H9 (cell line): ENCODE measurements at regions not wholly inside any gene's neighbourhood (a gene's known extent, or its start where the extent isn't known, plus 50 kb on each side); places are given as distances from the start of the nearest gene placed in this dataset.

ENCODE experiments used
- DNase-seq: peaks from one replicate; pipeline ENCODE4 v3.0.0-alpha.2; 2017
- H2AFZ ChIP-seq: one replicate; pipeline ENCODE4 v1.6.1; 2013; ENCODE audit warnings: mild to moderate bottlenecking, low read length, control low read depth, moderate library complexity
- H2AK5ac ChIP-seq: 2 replicates; pipeline ENCODE4 v1.6.1; 2013; ENCODE audit warnings: low read length, control low read depth, mixed read lengths; ENCODE audit not compliant: insufficient read length
- H2BK120ac ChIP-seq: one replicate; pipeline ENCODE4 v1.6.1; 2013; ENCODE audit warnings: low read depth, mild to moderate bottlenecking, low read length, control low read depth, inconsistent platforms; ENCODE audit not compliant: poor library complexity, severe bottlenecking
- H2BK12ac ChIP-seq: 2 replicates; pipeline ENCODE4 v1.6.1; 2013; ENCODE audit warnings: low read length, control low read depth, mixed read lengths, low read depth; ENCODE audit not compliant: insufficient read length
- H2BK15ac ChIP-seq: 2 replicates; pipeline ENCODE4 v1.6.1; 2013; ENCODE audit warnings: low read depth, low read length, control low read depth
- H2BK20ac ChIP-seq: one replicate; pipeline ENCODE4 v1.6.1; 2013; ENCODE audit warnings: low read depth, mild to moderate bottlenecking, low read length, control low read depth, inconsistent platforms; ENCODE audit not compliant: poor library complexity, severe bottlenecking
- H2BK5ac ChIP-seq: 2 replicates; pipeline ENCODE4 v1.6.1; 2013; ENCODE audit warnings: low read length, control low read depth, mixed read lengths; ENCODE audit not compliant: insufficient read length
- H3K14ac ChIP-seq: 2 replicates; pipeline ENCODE4 v1.6.1; 2013; ENCODE audit warnings: low read length, control low read depth; ENCODE audit not compliant: insufficient read depth
- H3K18ac ChIP-seq: 2 replicates; pipeline ENCODE4 v1.6.1; 2013; ENCODE audit warnings: low read depth, mild to moderate bottlenecking, mixed read lengths, low read length, control low read depth; ENCODE audit not compliant: insufficient read length
- H3K23ac ChIP-seq: 2 replicates; pipeline ENCODE4 v1.6.1; 2013; ENCODE audit warnings: low read length, control low read depth, mixed read lengths, low read depth; ENCODE audit not compliant: insufficient read length
- H3K23me2 ChIP-seq: 2 replicates; pipeline ENCODE4 v1.6.1; 2013; ENCODE audit warnings: low read depth, mild to moderate bottlenecking, mixed read lengths, low read length, control low read depth; ENCODE audit not compliant: insufficient read length, poor library complexity, severe bottlenecking
- H3K27ac ChIP-seq: 2 replicates; pipeline ENCODE4 v1.5.1; 2013; ENCODE audit warnings: low read length, control low read depth, mixed read lengths, low read depth; ENCODE audit not compliant: insufficient read length
- H3K27me3 ChIP-seq: 2 replicates; pipeline ENCODE4 v1.6.1; 2013; ENCODE audit warnings: low read length, control low read depth, inconsistent platforms; ENCODE audit not compliant: insufficient read depth
- H3K4ac ChIP-seq: 2 replicates; pipeline ENCODE4 v1.6.1; 2013; ENCODE audit warnings: low read depth, mild to moderate bottlenecking, control low read depth, inconsistent platforms, low read length, moderate library complexity
- H3K4me1 ChIP-seq: 2 replicates; pipeline ENCODE4 v1.6.1; 2013; ENCODE audit warnings: low read length, control low read depth, inconsistent platforms; ENCODE audit not compliant: insufficient read depth
- H3K4me2 ChIP-seq: 2 replicates; pipeline ENCODE4 v1.6.1; 2013; ENCODE audit warnings: low read length, control low read depth, mixed read lengths; ENCODE audit not compliant: insufficient read length, insufficient read depth
- H3K56ac ChIP-seq: 2 replicates; pipeline ENCODE4 v1.6.1; 2013; ENCODE audit warnings: low read depth, mild to moderate bottlenecking, mixed read lengths, low read length, control low read depth; ENCODE audit not compliant: insufficient read length
- H3K79me1 ChIP-seq: 2 replicates; pipeline ENCODE4 v1.6.1; 2013; ENCODE audit warnings: low read depth, mild to moderate bottlenecking, moderate library complexity, low read length, control low read depth, inconsistent platforms; ENCODE audit not compliant: insufficient read depth, poor library complexity, severe bottlenecking
- H3K79me2 ChIP-seq: 2 replicates; pipeline ENCODE4 v1.6.1; 2013; ENCODE audit warnings: low read length, control low read depth, inconsistent platforms; ENCODE audit not compliant: insufficient read depth
- H3K9ac ChIP-seq: 2 replicates; pipeline ENCODE4 v1.6.1; 2013; ENCODE audit warnings: low read length, control low read depth, mixed read lengths; ENCODE audit not compliant: insufficient read length; ENCODE audit errors: extremely low read depth
- H3K9me3 ChIP-seq: one replicate; pipeline ENCODE4 v1.6.1; 2013; ENCODE audit warnings: low read depth, low read length, inconsistent platforms; ENCODE audit not compliant: control insufficient read depth
- H3T11ph ChIP-seq: one replicate; pipeline ENCODE4 v1.6.1; 2013; ENCODE audit warnings: mild to moderate bottlenecking, low read length, control low read depth, inconsistent platforms
- H4K20me1 ChIP-seq: one replicate; pipeline ENCODE4 v1.6.1; 2013; ENCODE audit not compliant: control insufficient read depth, insufficient read length, insufficient read depth
- H4K5ac ChIP-seq: 2 replicates; pipeline ENCODE4 v1.6.1; 2013; ENCODE audit warnings: low read depth, mild to moderate bottlenecking, mixed read lengths, low read length, control low read depth; ENCODE audit not compliant: insufficient read length
- H4K8ac ChIP-seq: replicated peaks from 2 replicates; pipeline ENCODE4 v1.6.1; 2013; ENCODE audit warnings: low read length, control low read depth, mixed read lengths, low read depth; ENCODE audit not compliant: insufficient read length
- H4K91ac ChIP-seq: 2 replicates; pipeline ENCODE4 v1.6.1; 2013; ENCODE audit warnings: low read depth, mild to moderate bottlenecking, moderate library complexity, mixed read lengths, low read length, control low read depth; ENCODE audit not compliant: insufficient read length
- H3K27ac Mint-ChIP-seq, 3 experiments: 2 replicates in 2 of 3; 3 replicates in 1 of 3; pipeline ENCODE4 v1.8.0; 2020 to 2021; ENCODE audit warnings: mixed read lengths in 3 of 3, mild to moderate bottlenecking in 1 of 3, moderate library complexity in 1 of 3
- H3K27me3 Mint-ChIP-seq: 2 replicates; pipeline ENCODE4 v1.8.0; 2021; ENCODE audit warnings: low read depth, mild to moderate bottlenecking, moderate library complexity, mixed read lengths
- H3K36me3 Mint-ChIP-seq, 3 experiments: 2 replicates in 2 of 3; 3 replicates in 1 of 3; pipeline ENCODE4 v1.8.0; 2020 to 2021; ENCODE audit warnings: low read depth in 3 of 3, mixed read lengths in 3 of 3; ENCODE audit not compliant: insufficient read depth in 1 of 3
- H3K4me1 Mint-ChIP-seq, 2 experiments: 2 replicates each; pipeline ENCODE4 v1.8.0; 2020; ENCODE audit warnings: mixed read lengths in 2 of 2
- H3K4me3 Mint-ChIP-seq, 2 experiments: 2 replicates in 1 of 2; 3 replicates in 1 of 2; pipeline ENCODE4 v1.8.0; 2020 to 2021; ENCODE audit warnings: mild to moderate bottlenecking in 2 of 2, mixed read lengths in 2 of 2, moderate library complexity in 1 of 2
- H3K9me3 Mint-ChIP-seq, 2 experiments: 2 replicates in 1 of 2; 3 replicates in 1 of 2; pipeline ENCODE4 v1.8.0; 2020; ENCODE audit warnings: mild to moderate bottlenecking in 2 of 2, mixed read lengths in 2 of 2, moderate library complexity in 1 of 2
- WGBS: extraction: QIAGEN DNeasy Blood & Tissue Kit; methylation state at CpG from one replicate; pipeline ENCODE4 v1.1.7; 2013; ENCODE audit warnings: missing lambda C conversion rate, low lambda C conversion rate, mixed read lengths; ENCODE audit not compliant: insufficient read length; ENCODE audit errors: extremely low coverage; 5-methylcytosine and 5-hydroxymethylcytosine counted together
- TF ChIP-seq, protein P1 (sequence below): fragments of 200-600 bp; sonication (generic); conservative IDR thresholded peaks from 3 replicates; pipeline ENCODE4 v1.8.0; 2021; ENCODE audit warnings: antibody characterized with exemption, mild to moderate bottlenecking

DNA sequence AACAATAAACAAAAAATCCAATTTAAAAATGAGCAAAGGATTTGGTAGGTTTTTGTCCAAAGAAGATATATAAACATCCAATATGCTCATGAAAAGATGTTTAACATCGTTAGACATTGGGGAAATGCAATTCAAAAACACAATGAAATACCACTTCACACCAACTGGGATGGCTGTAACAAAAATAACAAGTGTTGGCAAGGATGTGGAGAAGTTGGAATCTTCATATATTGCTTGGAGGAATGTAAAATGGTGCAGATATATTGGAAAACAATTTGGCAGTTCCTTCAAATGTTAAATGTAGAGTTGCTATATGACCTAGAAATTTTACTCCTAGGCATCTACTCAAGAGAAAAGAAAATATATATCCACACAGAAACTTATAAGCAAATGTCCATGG, 224.3 kb downstream of the AUH start:
- TF ChIP-seq, protein P1, sequence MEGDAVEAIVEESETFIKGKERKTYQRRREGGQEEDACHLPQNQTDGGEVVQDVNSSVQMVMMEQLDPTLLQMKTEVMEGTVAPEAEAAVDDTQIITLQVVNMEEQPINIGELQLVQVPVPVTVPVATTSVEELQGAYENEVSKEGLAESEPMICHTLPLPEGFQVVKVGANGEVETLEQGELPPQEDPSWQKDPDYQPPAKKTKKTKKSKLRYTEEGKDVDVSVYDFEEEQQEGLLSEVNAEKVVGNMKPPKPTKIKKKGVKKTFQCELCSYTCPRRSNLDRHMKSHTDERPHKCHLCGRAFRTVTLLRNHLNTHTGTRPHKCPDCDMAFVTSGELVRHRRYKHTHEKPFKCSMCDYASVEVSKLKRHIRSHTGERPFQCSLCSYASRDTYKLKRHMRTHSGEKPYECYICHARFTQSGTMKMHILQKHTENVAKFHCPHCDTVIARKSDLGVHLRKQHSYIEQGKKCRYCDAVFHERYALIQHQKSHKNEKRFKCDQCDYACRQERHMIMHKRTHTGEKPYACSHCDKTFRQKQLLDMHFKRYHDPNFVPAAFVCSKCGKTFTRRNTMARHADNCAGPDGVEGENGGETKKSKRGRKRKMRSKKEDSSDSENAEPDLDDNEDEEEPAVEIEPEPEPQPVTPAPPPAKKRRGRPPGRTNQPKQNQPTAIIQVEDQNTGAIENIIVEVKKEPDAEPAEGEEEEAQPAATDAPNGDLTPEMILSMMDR = no peak
- no peak overlapping the region for H3K4ac ChIP-seq
- H3K9me3 ChIP-seq = no peaks in the 10 kb centered on the region
- H2BK20ac ChIP-seq = no peak overlapping the region
- H3K4me2 ChIP-seq = no peak overlapping the region
- H2BK15ac ChIP-seq = no peak overlapping the region
- peaks cover 17 to 18% of the 10 kb centered on the region in 2 experiments for H3K4me1 Mint-ChIP-seq
- H3T11ph ChIP-seq = no peak overlapping the region
- no peak overlapping the region for H4K91ac ChIP-seq
- no peak overlapping the region for H3K27ac ChIP-seq
- H3K27me3 ChIP-seq = no peaks in the 10 kb centered on the region
- no peak overlapping the region for H2BK12ac ChIP-seq
- no peak overlapping the region for H3K27ac Mint-ChIP-seq
- no peaks in the 10 kb centered on the region; a peak in 1 of 7 replicates for H3K36me3 Mint-ChIP-seq
- no peak overlapping the region for H3K4me3 Mint-ChIP-seq
- H3K23ac ChIP-seq = no peak overlapping the region
- H3K27me3 Mint-ChIP-seq = no peaks in the 10 kb centered on the region
- WGBS = no CpG with 5 or more reads among the region's 1 CpG
- H3K9me3 Mint-ChIP-seq = peaks cover 0 to 8% of the 10 kb centered on the region in 2 experiments; a peak in 4 of 5 replicates
- H4K5ac ChIP-seq = no peak overlapping the region
- no peaks in the 10 kb centered on the region for H3K4me1 ChIP-seq
- no peak for DNase-seq
- H2AK5ac ChIP-seq = no peak overlapping the region
- no peak overlapping the region for H2BK120ac ChIP-seq
- no peaks in the 10 kb centered on the region for H3K79me2 ChIP-seq
- no peak overlapping the region for H4K8ac ChIP-seq
- H3K14ac ChIP-seq = no peak overlapping the region
- no peak overlapping the region for H2AFZ ChIP-seq
- no peak overlapping the region for H3K9ac ChIP-seq
- H3K79me1 ChIP-seq = no peaks in the 10 kb centered on the region
- H4K20me1 ChIP-seq = no peaks in the 10 kb centered on the region
- H2BK5ac ChIP-seq = no peak overlapping the region
- H3K56ac ChIP-seq = no peak overlapping the region
- H3K18ac ChIP-seq = no peak overlapping the region
- no peaks in the 10 kb centered on the region for H3K23me2 ChIP-seq
